ENCODE measurements at regions not wholly inside any gene's neighbourhood (a gene's known extent, or its start where the extent isn't known, plus 50 kb on each side); places are given as distances from the start of the nearest gene placed in this dataset.

- H3F3A ChIP-seq (ENCODE audit: low read depth) = no peaks in the 10 kb centered on the region
- no peaks in the 10 kb centered on the region for H3K36me3 ChIP-seq (ENCODE audit: insufficient read depth, low read length)
- no peak overlapping the region for H3K9ac ChIP-seq (ENCODE audit: low read depth, low read length, poor library complexity, severe bottlenecking)
- no peak overlapping the region for H3K4me3 ChIP-seq (ENCODE audit: low read length, poor library complexity, severe bottlenecking)
- no peak overlapping the region for H2AFZ ChIP-seq (ENCODE audit: low read length)
- H3K27me3 ChIP-seq (ENCODE audit: insufficient read depth, low read length, poor library complexity, severe bottlenecking) = no peaks in the 10 kb centered on the region
- no peaks in the 10 kb centered on the region for H3K9me2 ChIP-seq (replicated peaks; ENCODE audit: low read depth, low read length)
- H3K4me1 ChIP-seq (ENCODE audit: insufficient read depth, low read length, poor library complexity, severe bottlenecking) = no peaks in the 10 kb centered on the region
- TF ChIP-seq CTCF (conservative IDR thresholded peaks at IDR 0.05; ENCODE audit: low read length) = no peak
- TF ChIP-seq EZH2phosphoT487 (IDR thresholded peaks at IDR 0.05; ENCODE audit: borderline replicate concordance) = no peak
- H3K4me2 ChIP-seq (ENCODE audit: low read depth, low read length, poor library complexity, severe bottlenecking) = no peak overlapping the region
- no peaks in the 10 kb centered on the region for H4K20me1 ChIP-seq (ENCODE audit: insufficient read depth, low read length, poor library complexity, severe bottlenecking)
- H3K9me3 ChIP-seq (ENCODE audit: insufficient read depth, low read depth, low read length) = no peaks in the 10 kb centered on the region
- no peaks in the 10 kb centered on the region for H3K79me2 ChIP-seq (ENCODE audit: insufficient read depth, low read length)
Measured at GRCh38 chr5:174614500-174615135, 109.8 kb upstream of the MSX2 start.

GRCh38 chr5:174616036-174616435 lies 108.3 kb upstream of the MSX2 start:
- Histone ChIP-seq H3K79me2 (ENCODE audit: insufficient read depth, low read length) (no peaks in the 10 kb centered on the region), H3K9me3 (ENCODE audit: insufficient read depth, low read depth, low read length) (no peaks in the 10 kb centered on the region), H3K9ac (ENCODE audit: low read depth, low read length, poor library complexity, severe bottlenecking) (no peak overlapping the region), H2AFZ (ENCODE audit: low read length) (no peak overlapping the region), H4K20me1 (ENCODE audit: insufficient read depth, low read length, poor library complexity, severe bottlenecking) (no peaks in the 10 kb centered on the region), H3K27me3 (ENCODE audit: insufficient read depth, low read length, poor library complexity, severe bottlenecking) (no peaks in the 10 kb centered on the region), H3K36me3 (ENCODE audit: insufficient read depth, low read length) (no peaks in the 10 kb centered on the region), H3K9me2 (replicated peaks; ENCODE audit: low read depth, low read length) (no peaks in the 10 kb centered on the region), H3K4me2 (ENCODE audit: low read depth, low read length, poor library complexity, severe bottlenecking) (no peak overlapping the region), H3K4me3 (ENCODE audit: low read length, poor library complexity, severe bottlenecking) (no peak overlapping the region), H3F3A (ENCODE audit: low read depth) (no peaks in the 10 kb centered on the region), H3K4me1 (ENCODE audit: insufficient read depth, low read length, poor library complexity, severe bottlenecking) (no peaks in the 10 kb centered on the region)
- TF ChIP-seq CTCF (conservative IDR thresholded peaks at IDR 0.05; ENCODE audit: low read length) = no peak
- no peak for TF ChIP-seq EZH2phosphoT487 (IDR thresholded peaks at IDR 0.05; ENCODE audit: borderline replicate concordance)

- no peaks in the 10 kb centered on the region for H3K4me1 ChIP-seq (ENCODE audit: insufficient read depth, low read length, poor library complexity, severe bottlenecking)
- TF ChIP-seq EZH2phosphoT487 (IDR thresholded peaks at IDR 0.05; ENCODE audit: borderline replicate concordance) (no peak), CTCF (conservative IDR thresholded peaks at IDR 0.05; ENCODE audit: low read length) (no peak)
Measured at GRCh38 chr5:174617285-174617684, 107.1 kb upstream of the MSX2 start.

More at GRCh38 chr5:174617285-174617684, 107.1 kb upstream of the MSX2 start:
- Histone ChIP-seq H3K9ac (ENCODE audit: low read depth, low read length, poor library complexity, severe bottlenecking) (no peak overlapping the region), H3K4me2 (ENCODE audit: low read depth, low read length, poor library complexity, severe bottlenecking) (no peak overlapping the region), H3K9me2 (replicated peaks; ENCODE audit: low read depth, low read length) (no peaks in the 10 kb centered on the region), H4K20me1 (ENCODE audit: insufficient read depth, low read length, poor library complexity, severe bottlenecking) (no peaks in the 10 kb centered on the region), H3F3A (ENCODE audit: low read depth) (no peaks in the 10 kb centered on the region), H3K4me3 (ENCODE audit: low read length, poor library complexity, severe bottlenecking) (no peak overlapping the region), H3K36me3 (ENCODE audit: insufficient read depth, low read length) (no peaks in the 10 kb centered on the region), H3K27me3 (ENCODE audit: insufficient read depth, low read length, poor library complexity, severe bottlenecking) (no peaks in the 10 kb centered on the region), H3K79me2 (ENCODE audit: insufficient read depth, low read length) (no peaks in the 10 kb centered on the region), H2AFZ (ENCODE audit: low read length) (no peak overlapping the region), H3K9me3 (ENCODE audit: insufficient read depth, low read depth, low read length) (no peaks in the 10 kb centered on the region)

All from Loucy (cell line).